GM21723 (cell line): ENCODE measurements at regions not wholly inside any gene's neighbourhood (a gene's known extent, or its start where the extent isn't known, plus 50 kb on each side); places are given as distances from the start of the nearest gene placed in this dataset.

Experiments used
- ATAC-seq: cut with Tn5 transposase; IDR thresholded peaks from one replicate; pipeline ENCODE4 v1.9.1; 2021; ENCODE audit warnings: mild to moderate bottlenecking, moderate library complexity; ENCODE audit not compliant: unreplicated experiment

GRCh38 chr2:2851806-2852777, 521.0 kb upstream of the MYT1L start:
- ATAC-seq: no peak

GRCh38 chr2:2851316-2851715, 520.2 kb upstream of the MYT1L start:
- no peak for ATAC-seq

DNA sequence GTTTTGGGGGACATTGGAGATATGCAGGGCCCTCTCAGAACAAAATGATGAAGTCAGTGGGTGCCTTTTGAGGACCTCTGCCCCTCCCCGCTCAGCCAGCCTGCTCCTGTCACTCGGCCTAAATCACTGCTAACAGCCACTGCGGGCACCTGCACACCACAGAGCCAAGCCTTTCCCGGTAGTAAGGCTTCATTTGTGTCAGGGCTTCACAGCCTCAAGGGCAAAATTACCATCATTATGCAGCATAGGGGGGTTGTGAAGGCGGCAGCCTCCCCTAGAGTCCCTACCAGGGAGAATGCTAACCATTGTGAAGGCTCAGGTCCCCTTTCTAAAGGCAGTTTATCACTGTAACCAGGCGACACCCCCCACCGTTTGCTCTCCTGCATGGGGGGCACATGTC, 519.8 kb upstream of the MYT1L start:
- no peak for ATAC-seq

GRCh38 chr2:2850218-2850755, 519.2 kb upstream of the MYT1L start:
- ATAC-seq: no peak

DNA sequence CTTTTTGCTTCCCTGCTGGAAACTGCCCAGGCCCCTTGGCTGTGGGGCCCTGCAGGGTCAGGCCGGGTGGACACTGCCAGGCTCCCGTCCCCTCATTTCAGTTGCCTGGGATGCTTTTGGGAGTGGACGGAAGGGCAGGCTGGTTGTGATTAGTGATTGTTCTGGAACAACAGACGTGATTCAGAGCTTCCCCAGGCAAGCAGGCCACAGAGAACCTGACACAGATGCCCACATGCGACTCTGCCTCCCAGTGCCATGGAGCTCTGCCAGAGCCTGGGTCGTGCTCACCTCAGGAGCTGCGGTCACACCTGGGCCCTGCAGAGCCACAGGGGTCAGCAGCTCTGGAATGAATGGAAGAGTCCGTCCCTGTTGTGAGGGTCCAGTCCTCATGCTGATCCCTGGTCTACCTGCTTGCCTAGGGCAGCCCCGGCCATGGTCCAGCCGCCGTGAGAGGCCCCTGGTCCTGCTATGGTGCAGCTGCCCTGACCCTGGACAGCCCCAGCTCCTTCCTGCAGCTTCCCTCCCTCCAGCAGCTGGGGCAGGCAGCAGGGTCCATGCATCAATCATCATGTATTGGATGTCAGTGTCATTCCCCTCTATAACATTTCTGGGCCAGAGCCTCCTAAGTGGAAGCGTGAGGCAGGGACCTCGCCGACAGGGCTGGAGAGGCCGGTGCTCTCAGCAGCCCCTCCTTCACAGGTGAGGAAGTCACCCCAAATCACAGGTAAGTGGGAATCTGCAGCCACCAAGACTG, 518.6 kb upstream of the MYT1L start:
- ATAC-seq: no peak

- ATAC-seq: no peak
Observed at GRCh38 chr2:2848621-2849333, 517.7 kb upstream of the MYT1L start.

DNA sequence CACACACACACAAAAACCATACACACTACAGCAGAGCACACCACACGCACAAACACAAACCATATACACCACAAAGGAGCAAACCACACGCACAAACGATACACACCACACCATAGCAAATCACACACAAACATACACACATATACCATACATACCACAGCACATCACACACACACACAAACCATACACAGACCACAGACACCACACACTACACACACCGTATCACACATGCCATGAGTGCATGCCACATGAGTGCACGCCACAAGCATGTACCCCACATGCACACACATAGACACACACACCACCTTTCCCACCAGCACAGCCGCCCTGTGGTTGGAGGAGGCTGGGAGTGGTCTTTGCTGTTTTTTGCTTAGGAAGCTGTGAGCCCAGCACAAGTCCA, 517.1 kb upstream of the MYT1L start:
- ATAC-seq: no peak

- no peak for ATAC-seq
Observed at GRCh38 chr2:2847209-2847676, 516.2 kb upstream of the MYT1L start.

- no peak for ATAC-seq
Observed at GRCh38 chr2:2846332-2847208, 515.5 kb upstream of the MYT1L start.

DNA sequence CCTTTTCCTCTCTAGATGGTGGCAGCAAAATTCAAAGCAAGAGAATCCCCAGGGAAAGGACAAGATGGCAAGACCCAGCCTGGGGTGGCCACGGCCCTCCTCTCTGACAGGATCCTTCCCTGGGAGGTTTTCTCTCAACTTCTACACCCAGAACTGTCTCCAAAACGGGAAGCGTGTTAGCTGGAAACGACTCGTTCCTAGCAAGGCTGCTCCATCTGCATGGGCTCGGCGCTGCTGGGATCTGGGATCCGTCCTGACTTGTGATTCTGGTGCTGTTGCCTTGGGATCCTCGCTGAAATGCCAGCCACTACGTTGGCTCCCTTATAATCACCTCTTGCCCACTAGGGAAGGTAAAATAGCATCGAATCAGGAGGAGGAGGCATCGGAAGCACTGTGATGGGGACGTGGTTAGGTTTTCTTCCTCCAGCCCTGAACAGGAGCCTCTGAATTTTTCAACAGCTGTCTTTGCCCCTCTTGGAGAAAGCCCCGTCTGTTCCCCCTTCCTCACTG, 514.8 kb upstream of the MYT1L start:
- no peak for ATAC-seq

- ATAC-seq: no peak
Observed at GRCh38 chr2:2845267-2845666, 514.2 kb upstream of the MYT1L start.

DNA sequence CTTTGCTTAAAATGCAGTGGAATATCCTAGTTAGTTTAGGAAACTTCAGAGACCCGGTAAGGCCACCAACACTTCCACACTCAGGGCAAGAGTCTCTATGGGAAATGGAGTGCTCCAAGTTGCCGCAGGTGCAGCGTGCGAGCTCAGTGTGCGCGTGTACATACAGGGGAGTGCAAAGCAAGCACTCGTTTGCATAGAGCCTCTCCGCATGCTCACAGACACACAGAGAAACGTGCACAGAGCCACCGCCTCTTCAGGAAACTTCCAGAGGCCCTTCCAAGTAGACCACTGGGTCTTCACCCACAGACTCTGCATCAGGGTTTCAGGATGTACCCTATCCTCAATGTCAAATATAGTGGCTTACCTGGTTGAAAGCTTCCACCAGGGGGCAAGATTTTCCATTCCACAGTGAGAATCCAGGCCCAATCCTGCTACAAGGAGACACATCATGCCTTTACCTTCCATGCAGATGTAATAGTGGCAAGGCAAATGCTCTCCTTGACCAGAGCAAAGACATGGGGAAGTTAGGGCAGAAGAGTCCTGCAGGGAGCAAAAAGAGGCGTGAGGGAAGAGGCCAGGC, 513.0 kb upstream of the MYT1L start:
- peak; percentile 53 for ATAC-seq

GRCh38 chr2:2842466-2842865, 511.4 kb upstream of the MYT1L start:
- no peak for ATAC-seq

DNA sequence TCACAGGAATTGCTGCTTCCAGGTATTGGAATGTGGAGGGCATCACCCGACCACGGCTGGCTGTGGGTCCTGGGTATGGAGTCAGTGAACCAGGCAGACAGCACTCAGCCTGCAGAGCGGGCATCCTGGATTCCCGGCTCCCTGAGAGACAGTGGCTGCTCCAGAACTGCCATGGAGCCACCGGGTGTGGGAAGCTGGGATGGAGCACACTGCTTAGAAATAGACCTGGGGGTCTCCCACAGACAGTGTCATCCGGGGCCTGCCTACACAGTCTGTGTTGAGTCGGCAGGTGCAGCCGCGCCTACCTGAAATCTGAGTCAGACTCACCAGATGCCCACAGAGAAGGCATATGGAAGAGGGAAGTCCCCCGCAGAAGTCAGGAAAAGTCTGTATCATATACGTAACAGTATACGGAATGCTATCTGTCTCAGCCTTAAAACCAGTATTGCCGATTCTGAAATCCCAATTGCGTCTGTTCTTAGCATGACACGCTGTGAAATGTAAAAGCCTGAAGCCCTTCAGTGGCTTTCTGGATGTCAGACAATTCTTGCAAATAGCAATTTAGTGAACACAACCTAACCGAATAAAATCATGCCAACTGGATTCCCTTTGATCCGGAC, 509.7 kb upstream of the MYT1L start:
- ATAC-seq: no peak

- no peak for ATAC-seq
Observed at GRCh38 chr2:2839782-2840531, 508.9 kb upstream of the MYT1L start.

- ATAC-seq: no peak
Observed at GRCh38 chr2:2839393-2839781, 508.3 kb upstream of the MYT1L start.

GRCh38 chr2:2838548-2838845, 507.4 kb upstream of the MYT1L start:
- no peak for ATAC-seq

- no peak for ATAC-seq
Observed at GRCh38 chr2:2837746-2838547, 506.9 kb upstream of the MYT1L start.
